GM19239 (cell line): ENCODE measurements at regions not wholly inside any gene's neighbourhood (a gene's known extent, or its start where the extent isn't known, plus 50 kb on each side); places are given as distances from the start of the nearest gene placed in this dataset.
A peak's percentile ranks its signal among the peaks of the same experiment; 100 is the strongest.
"Not testable (repeated sequence)": the region's sequence is repeated elsewhere in the genome, so short reads cannot be mapped to it uniquely, and the experiment has no call there.

Experiments used
- DNase-seq: peaks from one replicate; pipeline ENCODE4 v3.0.0; 2011; ENCODE audit warnings: low spot score; ENCODE audit not compliant: insufficient read length
- FAIRE-seq: peaks from 2 replicates; lab custom pipeline; 2011; peaks lifted over from hg19 to GRCh38; lab: Jason Lieb, UNC

GRCh38 chrX:81857192-81857591 is 655.3 kb downstream of the SH3BGRL start:
- DNase-seq = no peak
- FAIRE-seq = no peak

GRCh38 chrX:81866873-81867272 is 665.0 kb downstream of the SH3BGRL start:
- DNase-seq = no peak
- FAIRE-seq = no peak

- DNase-seq (no peak), FAIRE-seq (no peak)
Observed at GRCh38 chrX:81868979-81869378, 667.1 kb downstream of the SH3BGRL start.

DNA sequence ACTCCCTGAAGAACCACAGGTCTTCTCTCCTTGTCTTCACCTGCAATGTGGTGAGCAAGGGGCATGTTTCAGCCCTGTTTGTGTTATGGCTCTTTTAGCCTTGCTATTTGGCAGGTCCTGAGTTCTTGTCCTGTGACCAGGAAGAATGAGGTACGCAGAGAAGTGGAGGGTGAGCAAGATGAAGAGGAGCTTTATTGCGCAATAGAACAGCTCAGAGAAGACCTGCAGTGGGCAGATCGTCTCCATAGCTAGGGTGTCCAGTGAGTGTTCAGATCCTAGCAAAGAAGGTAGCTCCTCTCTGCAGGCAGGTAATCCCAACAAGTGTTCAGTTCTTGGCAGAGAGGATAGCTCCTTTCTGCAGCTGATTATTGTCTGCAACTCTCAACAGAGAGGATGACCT is 672.9 kb downstream of the SH3BGRL start:
- DNase-seq (no peak), FAIRE-seq (no peak)

DNA sequence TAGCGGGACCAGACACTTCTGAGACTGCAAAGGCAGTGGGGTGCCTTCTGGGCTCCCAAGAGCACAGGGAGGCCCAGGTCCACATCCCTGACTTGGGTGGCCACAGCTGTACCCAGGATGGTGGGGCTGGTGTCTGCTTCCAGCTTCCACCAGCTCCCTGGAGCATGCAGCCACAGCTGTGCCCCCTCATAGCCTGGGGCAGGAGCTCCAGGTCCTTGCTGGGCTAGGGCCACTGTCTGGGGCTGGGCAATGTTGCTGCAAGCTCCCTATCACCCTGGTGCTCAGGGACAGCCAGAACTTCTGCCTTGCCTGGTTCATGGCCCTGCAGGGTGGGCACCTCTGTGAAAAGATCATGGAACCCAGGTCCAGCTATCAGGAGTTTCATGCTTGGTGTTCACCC is 673.9 kb downstream of the SH3BGRL start:
- no peak for DNase-seq
- no peak for FAIRE-seq

DNA sequence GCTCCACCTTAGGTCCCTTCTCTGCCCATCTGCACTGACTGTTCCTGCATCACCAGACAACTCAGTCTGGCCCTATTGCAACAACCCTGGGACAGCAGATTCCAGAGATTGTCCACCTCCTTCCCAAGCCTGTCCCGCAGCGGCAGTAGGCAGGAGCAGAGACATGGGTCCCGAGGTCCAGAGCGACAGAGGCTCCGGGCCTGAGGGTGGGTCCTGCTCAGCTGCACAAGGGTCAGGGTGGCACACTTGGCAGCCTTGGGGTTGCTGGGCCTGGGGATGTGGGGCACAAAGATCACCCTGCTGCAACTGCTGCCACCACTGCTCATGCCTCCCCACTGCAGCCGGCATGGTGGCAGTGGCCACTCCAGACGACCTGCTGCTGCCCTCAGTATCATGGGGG is 674.5 kb downstream of the SH3BGRL start:
- FAIRE-seq = no peak
- DNase-seq = no peak

- no peak for DNase-seq
- no peak for FAIRE-seq
Observed at GRCh38 chrX:81890521-81890920, 688.6 kb downstream of the SH3BGRL start.

GRCh38 chrX:81900522-81900921 is 698.6 kb downstream of the SH3BGRL start:
- DNase-seq (no peak), FAIRE-seq (no peak)

DNA sequence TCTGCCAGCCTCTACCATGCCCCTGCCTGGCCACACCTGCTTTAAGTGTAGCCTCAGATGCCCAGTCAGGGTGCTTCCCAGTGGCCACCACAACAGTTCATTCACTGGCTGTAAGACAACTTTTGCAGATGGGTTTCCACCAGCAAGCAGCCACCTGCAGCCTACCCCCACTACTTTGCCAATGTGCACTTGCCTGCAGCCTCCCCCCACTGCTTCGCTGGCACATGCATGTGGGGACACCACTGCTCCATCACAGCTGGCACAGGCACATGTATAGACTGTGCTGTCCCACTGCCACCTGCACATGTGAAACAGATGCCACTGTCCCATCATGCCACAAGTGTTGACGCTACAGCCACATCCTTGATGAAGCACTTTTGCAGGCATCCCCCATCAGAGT is 723.9 kb downstream of the SH3BGRL start:
- DNase-seq (no peak), FAIRE-seq (no peak)

GRCh38 chrX:81945911-81946310 is 744.0 kb downstream of the SH3BGRL start:
- FAIRE-seq, DNase-seq: not testable (repeated sequence)

DNA sequence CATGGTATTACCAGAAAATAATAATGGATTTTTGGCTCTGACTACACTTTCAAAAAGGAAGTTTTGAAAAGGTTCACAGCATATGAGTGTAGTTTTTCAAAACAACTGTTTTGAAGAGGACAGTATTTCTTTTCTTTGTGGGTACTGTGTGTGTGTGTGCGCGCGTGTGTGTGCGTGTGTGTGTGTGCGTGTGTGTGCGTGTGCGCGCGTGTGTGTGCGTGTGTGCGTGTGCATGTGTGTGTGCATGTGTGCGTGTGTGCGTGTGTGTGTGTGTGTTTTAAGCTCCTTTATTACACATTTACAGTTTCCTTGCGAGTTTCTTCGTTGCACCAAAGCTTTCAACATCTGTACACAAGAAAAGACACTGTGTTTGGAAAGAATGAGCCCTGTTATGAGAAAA is 755.4 kb downstream of the SH3BGRL start:
- FAIRE-seq = no peak
- DNase-seq = no peak

DNA sequence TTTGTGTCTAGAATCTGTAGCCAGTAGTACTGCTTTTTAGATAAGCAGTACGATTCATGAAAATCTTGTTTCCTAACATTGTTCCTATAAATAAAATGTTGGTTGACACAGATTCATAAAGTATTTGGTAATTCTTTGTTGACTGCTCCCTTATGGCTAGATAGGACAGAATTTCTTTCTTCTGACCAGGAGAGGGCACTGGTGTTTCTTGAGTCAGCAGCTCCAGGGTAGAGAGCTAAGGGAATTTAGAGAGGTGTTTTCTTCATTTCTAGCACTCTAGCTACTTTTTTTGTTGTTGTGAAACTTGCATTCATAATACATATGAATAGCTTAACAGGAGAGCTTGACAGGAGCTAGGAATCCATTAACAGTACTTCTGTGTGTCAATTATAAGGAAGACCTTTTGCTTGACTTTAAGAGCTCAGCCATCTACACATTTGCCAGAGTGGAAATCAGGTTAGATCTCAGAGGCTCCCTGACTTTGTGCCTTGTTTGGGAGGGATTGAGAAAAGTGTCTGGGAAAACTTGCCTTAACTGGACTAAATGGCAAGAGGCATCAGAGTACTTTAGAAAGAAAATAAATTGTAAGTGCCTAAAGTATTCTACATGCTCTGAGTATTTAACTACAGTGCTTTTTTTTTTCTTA is 756.1 kb downstream of the SH3BGRL start:
- DNase-seq (no peak), FAIRE-seq (peak; percentile 42)

GRCh38 chrX:81959964-81960363 is 758.1 kb downstream of the SH3BGRL start:
- DNase-seq (no peak), FAIRE-seq (no peak)

DNA sequence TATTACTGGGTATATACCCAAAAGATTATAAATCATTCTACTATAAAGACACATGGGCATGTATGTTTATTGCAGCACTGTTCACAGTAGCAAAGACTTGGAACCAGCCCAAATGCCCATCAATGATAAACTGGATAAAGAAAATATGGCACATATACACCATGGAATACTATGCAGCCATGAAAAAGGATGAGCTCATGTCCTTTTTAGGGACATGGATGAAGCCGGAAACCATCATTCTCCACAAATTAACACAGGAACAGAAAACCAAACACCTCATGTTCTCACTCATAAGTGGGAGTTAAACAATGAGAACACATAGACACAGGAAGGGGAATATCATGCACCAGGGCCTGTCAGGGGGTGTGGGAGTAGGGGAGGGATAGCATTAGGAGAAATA is 772.5 kb downstream of the SH3BGRL start:
- FAIRE-seq, DNase-seq: not testable (repeated sequence)

GRCh38 chrX:81979806-81980515 is 778.1 kb downstream of the SH3BGRL start:
- FAIRE-seq (peak; percentile 35), DNase-seq (no peak)

GRCh38 chrX:81987217-81987616 is 785.3 kb downstream of the SH3BGRL start:
- FAIRE-seq, DNase-seq: not testable (repeated sequence)

DNA sequence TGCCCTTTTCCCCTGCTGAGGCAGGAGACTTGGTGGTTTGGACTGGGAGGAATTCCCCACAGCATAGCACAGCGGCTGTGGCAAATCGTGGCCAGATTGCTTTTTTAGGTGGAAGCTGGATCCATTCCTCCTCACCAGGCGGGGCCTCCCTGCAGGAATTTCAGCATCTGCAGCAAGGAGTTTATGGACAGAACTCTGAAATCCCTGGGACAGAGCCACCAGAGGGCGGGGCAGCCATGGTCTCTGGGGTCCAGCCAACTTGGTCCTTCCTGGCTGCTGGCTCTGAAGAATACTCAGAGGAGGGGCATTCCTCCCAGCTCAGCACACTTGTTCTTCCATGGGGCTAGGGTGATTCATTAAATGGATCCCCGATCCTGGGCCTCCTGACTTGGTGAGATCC is 794.3 kb downstream of the SH3BGRL start:
- no peak for FAIRE-seq
- no peak for DNase-seq

DNA sequence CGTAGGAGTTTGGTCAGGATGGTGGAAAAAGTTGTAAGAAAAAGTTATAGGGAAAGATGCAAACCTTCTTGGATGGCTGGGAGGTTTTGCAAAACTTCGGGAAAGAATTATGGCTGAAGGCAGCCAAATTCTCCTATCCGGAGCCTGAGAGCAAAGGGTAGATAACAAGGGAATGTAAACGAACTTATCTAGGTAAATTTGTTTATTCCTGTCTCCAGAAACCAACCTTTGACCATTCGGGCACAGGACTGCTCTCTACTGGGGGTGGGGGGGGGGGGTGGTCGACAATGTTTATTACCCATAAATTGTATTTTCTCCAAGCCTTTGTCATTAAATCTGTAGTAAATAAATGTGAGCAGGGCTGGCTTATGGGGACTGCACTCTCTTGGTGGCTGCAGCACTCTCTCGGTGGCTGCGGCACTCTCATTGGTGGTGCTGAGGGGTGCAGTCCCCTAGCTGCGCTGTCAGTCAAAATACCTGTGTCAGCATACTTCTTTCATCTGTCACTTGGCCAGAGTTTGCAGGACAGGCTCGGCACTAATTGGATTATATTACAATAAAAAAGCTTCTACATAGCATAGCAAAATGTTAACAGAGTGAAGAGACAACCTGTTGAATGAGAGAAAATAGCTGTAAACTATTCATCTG is 827.8 kb downstream of the SH3BGRL start:
- FAIRE-seq = no peak
- no peak for DNase-seq

DNA sequence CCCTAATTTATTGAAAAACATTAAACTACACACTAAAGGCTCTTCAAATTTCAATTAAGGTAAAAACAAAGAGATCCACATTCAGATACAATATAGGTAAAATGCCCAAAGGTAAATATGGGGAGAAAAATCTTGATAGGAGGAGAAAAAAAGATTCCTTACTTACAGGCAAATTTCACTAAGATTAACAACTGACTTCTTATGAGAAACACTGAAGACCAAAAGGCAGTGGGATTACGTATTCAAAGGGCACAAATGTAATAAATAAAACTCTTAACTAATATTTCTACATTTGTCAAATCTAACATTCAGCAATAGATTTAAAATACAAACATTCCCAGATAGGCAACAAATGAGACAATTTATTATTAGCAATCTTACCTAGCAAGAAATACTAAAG is 829.3 kb downstream of the SH3BGRL start:
- DNase-seq = no peak
- FAIRE-seq = no peak

- DNase-seq (no peak), FAIRE-seq (no peak)
Observed at GRCh38 chrX:82038793-82039192, 836.9 kb downstream of the SH3BGRL start.

GRCh38 chrX:82041034-82041433 is 839.1 kb downstream of the SH3BGRL start:
- FAIRE-seq (no peak), DNase-seq (no peak)
